Activated CD4-positive, alpha-beta T cell treated with anti-CD3 and anti-CD28 coated beads, Interleukin-2, amount 50 U/mL, for 48 hours (primary cell): ENCODE measurements at regions not wholly inside any gene's neighbourhood (a gene's known extent, or its start where the extent isn't known, plus 50 kb on each side); places are given as distances from the start of the nearest gene placed in this dataset.

ENCODE experiments used
- DNase-seq, 2 experiments: peaks; one replicate each; pipeline ENCODE4 v3.0.0-alpha.2; 2020

DNA sequence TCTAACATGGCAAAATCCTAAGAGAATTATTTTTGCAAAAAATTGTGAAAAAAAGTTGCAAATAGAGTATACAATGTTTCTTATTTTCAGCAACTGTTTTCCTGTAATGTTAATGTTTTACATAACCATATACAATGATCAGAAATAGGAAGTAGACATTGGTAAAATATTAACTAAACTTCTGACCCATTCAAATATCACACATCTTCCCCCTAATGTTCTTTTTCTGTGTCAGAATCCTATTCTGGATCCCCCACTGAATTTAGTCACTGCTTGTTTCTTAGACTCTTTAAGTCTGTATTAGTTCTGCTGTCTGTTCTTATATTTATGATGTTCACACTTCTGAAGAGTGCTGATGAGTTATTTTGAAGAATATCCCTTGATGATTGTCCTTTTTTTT, 62.0 kb downstream of the HFE start:
- DNase-seq = no peak

DNA sequence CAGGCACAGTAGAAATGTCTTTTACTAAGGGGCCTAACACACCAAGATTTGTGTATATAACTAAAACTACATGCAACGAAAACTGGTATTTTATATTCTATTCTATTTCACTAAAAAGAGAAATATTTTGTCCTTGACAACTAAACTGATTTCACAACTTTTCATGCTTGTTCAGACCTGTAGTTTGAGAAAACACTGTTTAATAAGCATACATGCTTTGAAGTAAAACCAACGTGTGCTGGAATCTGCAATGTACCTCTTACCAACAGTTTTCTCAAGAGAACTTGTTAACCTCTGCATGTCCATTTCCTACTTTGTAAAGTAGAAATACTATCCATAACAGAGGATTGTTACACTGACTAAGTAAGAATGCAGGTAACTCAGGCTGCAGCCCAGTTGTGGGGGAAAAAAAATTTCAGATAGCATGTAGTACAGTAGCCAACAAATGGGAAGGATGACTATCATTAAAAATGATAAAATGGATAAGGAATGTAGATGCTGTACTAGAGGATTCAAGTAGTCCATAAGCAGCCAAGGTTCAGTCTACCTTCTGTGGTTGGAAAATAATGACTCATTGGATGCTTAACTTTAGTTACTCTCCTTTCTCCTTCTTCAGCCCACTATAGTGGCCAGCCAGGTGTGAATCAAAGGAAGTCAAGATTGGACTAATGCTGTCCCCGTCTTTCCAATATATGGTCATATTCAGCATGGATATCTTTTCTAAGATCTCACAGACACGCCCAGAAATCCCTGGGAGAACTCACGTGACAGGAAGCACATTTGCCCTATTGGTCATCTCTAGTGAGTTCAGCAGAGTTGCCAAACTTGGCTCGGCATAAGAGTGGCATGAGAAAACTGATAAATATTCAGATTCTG, 65.2 kb downstream of the HFE start:
- DNase-seq = no peak

- peak; percentile 32 to 47 for DNase-seq
These were observed 68.1 kb downstream of the HFE start for GRCh38 chr6:26155061-26155930.

DNA sequence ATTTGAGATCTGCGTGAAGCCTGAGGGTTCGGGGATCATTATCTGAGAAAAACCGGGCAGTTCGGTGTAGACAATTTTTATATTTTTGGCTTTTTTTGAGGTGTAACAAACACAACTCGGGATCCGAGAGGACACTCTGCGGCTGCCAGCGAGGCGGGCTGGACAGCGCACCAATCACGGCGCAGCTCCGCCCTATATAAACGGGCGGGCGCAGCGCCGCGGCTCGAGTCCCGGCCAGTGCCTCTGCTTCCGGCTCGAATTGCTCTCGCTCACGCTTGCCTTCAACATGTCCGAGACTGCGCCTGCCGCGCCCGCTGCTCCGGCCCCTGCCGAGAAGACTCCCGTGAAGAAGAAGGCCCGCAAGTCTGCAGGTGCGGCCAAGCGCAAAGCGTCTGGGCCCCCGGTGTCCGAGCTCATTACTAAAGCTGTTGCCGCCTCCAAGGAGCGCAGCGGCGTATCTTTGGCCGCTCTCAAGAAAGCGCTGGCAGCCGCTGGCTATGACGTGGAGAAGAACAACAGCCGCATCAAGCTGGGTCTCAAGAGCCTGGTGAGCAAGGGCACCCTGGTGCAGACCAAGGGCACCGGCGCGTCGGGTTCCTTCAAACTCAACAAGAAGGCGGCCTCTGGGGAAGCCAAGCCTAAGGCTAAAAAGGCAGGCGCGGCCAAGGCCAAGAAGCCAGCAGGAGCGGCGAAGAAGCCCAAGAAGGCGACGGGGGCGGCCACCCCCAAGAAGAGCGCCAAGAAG, 69.0 kb downstream of the HFE start:
- peak; percentile 82 to 87 for DNase-seq

GRCh38 chr6:26156850-26157250, 69.6 kb downstream of the HFE start:
- peak; percentile 78 to 84 for DNase-seq

DNA sequence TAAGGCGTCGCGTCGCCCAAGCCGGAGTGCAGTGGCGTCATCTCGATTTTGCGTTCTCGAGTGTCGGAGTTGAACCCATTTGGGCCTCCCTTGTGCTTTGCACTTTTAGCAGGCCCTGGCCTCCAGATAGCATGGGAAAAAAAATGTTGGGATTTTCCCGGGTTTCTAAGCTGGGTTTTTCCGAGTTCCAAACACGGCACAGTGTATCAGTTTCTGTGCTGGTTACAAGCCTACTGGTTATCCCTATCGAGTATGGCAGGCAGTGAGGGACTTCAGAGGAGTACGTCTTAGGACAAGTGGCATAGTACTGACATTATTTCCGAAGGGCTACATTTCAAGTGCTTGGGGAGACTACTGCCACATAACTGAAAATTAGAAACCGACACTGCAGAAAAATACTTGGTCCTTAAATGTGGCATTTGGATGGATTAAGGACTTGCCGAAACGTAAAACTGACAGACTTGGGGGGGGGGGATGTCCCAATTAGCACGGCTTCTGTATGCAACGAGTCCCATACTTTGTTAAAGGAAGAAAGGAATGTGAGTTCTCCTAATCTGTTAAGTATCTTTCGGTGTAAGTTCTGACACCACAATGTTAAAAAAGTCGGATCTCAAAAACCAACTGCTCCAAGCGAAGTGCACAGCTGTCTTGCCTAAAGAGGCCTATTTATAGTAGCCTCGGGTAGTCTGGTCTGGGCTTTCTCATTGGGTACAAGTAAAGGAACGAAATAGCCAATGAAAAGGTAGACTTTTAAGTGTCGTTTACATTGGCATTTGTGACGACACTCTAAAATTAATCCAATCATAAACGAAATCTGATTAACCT, 70.2 kb downstream of the HFE start:
- DNase-seq = no peak

- peak; percentile 81 to 86 for DNase-seq
These were observed 70.9 kb downstream of the HFE start for GRCh38 chr6:26158076-26158580.

DNA sequence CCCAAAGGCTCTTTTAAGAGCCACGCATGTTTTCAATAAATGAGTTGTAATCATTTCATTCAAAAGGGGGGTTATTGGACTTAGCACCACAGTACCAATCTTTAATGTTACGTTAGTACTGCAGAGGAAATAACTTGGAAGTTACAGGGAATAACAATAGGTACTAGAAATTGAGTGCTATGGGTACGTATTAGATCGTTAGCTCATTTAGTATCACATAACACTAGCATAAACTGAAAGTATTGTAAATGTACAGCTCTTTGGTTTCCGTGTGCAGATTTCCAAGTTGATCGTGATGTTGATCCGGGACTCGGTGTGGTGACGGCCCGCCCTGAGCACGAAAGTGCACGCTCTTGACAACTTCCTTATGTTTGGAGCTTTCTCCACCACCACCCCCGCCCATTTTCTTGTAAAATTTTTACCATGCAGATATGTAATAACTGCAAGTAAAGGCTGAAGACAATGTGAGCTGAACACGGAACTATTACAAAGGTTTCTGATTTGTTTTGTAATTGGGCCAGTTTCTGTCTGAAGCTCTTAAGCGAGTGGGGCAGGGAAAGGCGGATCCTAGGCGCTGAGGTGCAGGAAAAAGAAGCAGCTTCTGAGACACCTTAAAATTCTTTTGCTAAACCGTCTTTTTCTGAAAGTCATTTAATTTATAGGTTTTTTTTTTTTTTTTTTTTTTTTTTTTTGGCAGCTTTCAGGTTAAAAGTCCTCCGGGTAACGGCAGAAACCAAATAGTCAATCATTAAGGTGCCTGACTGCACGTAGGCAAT, 71.5 kb downstream of the HFE start:
- DNase-seq = peak; percentile 58 to 64

GRCh38 chr6:26159357-26160273, 72.4 kb downstream of the HFE start:
- DNase-seq = no peak

GRCh38 chr6:26161322-26161721, 74.1 kb downstream of the HFE start:
- DNase-seq = no peak

DNA sequence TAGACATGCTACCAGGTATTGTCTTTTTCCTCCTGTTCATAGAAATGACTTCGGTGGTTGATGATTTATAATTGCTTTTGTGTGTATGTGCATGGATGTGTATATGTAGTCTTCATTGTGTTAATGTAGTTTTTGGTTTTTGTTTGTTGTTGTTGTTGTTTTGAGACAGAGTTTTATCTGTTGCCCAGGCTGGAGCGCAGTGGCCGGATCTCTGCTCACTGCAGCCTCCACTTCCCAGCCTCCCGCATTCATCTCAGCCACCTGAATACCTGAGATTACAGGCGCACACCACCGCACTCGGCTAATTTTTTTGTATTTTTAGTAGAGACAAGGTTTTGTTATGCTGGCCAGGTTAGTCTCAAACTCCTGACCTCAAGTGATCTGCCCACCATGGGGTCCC, 75.2 kb downstream of the HFE start:
- no peak for DNase-seq

DNA sequence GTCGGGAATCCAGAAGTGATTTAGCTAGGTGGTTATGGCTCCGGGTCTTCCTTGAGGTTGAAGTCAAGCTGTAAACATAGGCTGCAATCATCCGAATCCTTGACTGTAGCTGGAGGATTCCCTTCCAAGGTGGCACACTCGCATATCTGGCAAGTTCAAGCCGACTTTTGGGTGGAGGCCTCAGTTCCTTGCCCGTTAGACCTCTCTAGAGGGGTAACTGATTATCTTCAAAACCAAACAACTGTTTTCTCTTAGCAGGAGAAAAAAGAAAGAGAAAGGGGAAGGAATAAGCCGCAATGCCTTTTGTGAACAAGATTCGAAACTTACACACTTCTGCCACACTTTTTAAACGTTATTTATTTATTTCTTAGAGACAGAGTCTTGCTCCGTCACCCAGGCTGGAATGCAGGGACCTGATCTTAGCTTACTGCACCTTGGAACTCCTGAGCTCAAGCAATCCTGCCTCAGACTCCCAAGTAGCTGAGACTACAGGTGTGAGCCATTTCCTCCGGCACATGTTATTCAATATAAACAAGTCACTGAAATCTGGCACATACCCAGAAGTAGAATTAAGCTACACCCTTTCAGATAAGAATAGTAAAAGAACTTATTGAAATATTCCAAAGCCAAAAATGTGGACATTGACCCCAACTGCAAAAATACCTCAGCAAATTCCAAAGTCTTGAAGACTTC, 76.3 kb downstream of the HFE start:
- no peak for DNase-seq

GRCh38 chr6:26164120-26164505, 76.9 kb downstream of the HFE start:
- no peak for DNase-seq

DNA sequence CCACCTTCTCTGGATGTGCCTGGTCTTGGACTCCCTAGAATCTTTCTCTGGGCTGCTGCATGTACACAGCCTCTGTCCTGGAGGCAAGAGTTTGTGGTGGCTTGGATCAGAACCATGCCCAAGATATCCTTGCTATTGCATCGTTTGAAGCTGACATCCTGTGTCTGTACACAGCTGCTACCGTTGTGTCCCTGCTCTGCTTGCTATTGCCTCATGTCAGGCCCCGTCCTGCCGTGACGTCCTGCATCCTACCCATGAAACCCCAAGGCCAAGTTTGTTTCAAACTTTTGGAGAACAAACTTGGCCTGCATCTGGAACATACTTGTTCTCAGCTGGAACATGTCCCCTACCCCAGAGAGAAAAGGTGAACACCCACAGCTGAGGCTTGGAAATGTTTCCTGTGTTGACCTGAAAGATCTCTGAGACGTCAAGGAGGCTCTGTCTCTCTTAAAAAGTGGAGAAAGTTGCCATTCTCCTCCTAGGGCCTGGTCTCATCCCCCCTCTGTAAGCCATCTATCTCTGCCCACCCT, 78.1 kb downstream of the HFE start:
- no peak for DNase-seq

DNA sequence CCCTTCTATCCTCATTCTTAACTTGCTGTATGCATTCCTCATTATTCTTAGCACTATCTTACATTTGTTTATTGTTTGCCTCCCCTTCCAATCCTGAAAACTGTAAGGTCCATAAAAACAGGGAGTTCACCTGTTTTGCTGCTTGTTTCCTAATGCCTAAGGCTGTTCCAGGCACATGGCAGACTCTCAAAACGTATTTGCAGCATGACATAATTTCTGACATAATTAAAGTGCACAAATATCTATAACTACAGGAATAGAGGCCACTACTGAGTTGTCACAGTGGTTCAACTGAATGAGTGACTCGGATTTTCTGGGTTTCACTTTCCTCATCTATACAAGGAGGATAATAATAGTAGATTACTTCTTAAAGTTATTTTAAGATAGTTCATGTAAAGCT, 83.0 kb downstream of the HFE start:
- DNase-seq = no peak

- DNase-seq = no peak
These were observed 84.0 kb downstream of the HFE start for GRCh38 chr6:26170951-26171841.

GRCh38 chr6:26172608-26172968, 85.4 kb downstream of the HFE start:
- peak in 1 of 2 experiments; percentile 28 for DNase-seq

GRCh38 chr6:26173836-26174145, 86.6 kb downstream of the HFE start:
- no peak for DNase-seq
